Breast epithelium (tissue), 3 donors: ENCODE measurements at regions not wholly inside any gene's neighbourhood (a gene's known extent, or its start where the extent isn't known, plus 50 kb on each side); places are given as distances from the start of the nearest gene placed in this dataset.

ENCODE experiments used
- POLR2A ChIP-seq: fragments of 450-650 bp; IDR thresholded peaks from one replicate; pipeline ENCODE4 v1.6.1; 2016; ENCODE audit warnings: antibody characterized with exemption, mild to moderate bottlenecking, moderate library complexity
- TF ChIP-seq, protein P1 (sequence below), 3 donors: fragments of 450-650 bp; IDR thresholded peaks; one replicate each; pipeline ENCODE4 v1.5.1; 2016 to 2017; ENCODE audit warnings: antibody characterized with exemption in 3 of 3, mild to moderate bottlenecking in 3 of 3, moderate library complexity in 3 of 3

DNA sequence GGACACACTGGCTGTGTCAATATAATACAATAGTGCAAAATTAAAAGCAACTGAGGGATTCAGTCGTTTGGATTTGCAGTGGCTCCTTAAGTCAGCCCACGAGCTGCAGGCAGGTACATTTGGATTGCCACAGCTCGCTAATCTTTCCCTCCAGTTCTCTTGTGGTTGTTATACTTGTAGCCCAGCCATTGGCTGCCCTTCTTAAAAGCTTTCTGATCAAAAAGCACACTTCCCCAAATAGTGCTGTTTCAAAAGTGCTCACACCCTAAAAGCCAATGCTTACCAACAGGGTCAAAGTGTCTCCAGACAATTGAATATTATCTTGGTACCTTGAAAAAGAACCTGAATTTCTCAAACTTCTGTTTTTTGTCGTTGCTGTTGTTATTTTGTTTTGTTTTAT is 404.7 kb upstream of the FAM98A start:
- TF ChIP-seq, protein P1, sequence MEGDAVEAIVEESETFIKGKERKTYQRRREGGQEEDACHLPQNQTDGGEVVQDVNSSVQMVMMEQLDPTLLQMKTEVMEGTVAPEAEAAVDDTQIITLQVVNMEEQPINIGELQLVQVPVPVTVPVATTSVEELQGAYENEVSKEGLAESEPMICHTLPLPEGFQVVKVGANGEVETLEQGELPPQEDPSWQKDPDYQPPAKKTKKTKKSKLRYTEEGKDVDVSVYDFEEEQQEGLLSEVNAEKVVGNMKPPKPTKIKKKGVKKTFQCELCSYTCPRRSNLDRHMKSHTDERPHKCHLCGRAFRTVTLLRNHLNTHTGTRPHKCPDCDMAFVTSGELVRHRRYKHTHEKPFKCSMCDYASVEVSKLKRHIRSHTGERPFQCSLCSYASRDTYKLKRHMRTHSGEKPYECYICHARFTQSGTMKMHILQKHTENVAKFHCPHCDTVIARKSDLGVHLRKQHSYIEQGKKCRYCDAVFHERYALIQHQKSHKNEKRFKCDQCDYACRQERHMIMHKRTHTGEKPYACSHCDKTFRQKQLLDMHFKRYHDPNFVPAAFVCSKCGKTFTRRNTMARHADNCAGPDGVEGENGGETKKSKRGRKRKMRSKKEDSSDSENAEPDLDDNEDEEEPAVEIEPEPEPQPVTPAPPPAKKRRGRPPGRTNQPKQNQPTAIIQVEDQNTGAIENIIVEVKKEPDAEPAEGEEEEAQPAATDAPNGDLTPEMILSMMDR (IDR thresholded peaks at IDR 0.05) = no peak
- TF ChIP-seq POLR2A = no peak
